ENCODE measurements at regions not wholly inside any gene's neighbourhood (a gene's known extent, or its start where the extent isn't known, plus 50 kb on each side); places are given as distances from the start of the nearest gene placed in this dataset.

DNA sequence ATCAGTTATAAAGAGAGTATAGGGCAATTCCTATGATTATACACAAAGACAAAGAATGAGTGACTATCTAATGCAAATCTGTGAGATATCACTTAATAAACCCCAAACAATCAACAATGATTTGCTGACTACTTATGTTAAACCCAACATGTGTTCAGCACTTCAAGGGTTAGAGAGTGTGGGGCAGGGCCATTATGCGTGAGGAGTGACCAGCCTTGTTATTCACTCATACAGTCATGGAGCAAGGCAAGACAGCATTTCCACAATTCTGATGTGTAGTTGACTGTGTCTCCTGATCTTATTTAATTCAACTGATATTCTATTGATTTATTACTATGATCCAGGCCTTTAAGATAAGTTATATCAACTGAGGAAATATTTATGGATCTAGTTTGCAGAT, 251.7 kb downstream of the CYRIA start:
- DNase-seq (ENCODE audit: low read depth, low spot score) = no peak

DNA sequence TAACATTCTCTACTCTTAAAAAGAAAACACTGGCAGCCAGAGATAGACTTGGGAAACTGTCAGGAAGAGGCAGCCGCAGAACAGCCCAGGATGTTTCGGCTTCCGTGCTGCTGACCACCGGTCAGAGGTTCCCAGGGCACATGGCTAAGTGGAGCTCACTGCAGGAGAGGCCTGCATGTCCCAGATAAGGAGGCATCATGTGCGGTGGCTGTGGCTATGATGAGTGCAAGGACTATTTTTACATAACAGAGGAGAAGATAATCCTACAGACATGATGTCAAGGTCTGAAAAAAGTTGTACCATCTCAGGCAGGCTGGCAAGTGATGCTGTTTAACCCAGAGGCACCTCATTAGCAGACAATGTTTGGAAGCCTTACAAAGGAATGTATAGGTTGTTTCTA, 252.3 kb downstream of the CYRIA start:
- DNase-seq (ENCODE audit: low read depth, low spot score) = no peak

DNA sequence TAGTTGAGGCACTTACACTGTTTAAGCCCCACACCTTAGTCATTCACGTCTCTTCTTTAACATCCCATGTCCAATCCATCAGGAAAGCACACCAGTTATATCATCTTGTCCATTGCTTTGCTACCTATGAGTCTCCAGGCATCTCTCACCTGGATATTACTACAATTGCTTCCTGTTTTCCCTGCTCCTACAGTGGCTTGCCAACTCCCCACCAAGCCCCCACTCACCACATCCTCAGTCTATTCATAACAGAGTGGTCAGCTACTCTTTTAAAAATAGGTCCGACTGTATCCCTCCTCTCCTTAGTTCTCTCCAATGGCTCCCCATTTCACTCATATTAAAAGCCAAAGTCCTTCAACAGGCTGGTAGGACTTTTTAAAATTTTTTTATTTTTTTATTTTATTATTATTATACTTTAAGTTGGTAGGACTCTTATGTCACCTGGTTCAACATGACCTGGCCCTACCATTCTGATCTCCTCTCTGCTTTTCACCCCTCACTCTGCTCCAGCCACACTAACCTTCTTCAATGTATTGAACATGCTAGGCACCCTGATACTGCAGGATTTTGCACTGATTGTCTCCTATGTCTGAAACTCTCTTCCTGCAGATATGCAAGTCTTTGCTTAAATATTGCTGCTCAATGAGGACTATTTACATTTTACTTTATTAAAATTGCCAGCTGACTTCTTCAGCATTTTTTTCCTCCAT, 253.2 kb downstream of the CYRIA start:
- no peak for DNase-seq (ENCODE audit: low read depth, low spot score)

DNA sequence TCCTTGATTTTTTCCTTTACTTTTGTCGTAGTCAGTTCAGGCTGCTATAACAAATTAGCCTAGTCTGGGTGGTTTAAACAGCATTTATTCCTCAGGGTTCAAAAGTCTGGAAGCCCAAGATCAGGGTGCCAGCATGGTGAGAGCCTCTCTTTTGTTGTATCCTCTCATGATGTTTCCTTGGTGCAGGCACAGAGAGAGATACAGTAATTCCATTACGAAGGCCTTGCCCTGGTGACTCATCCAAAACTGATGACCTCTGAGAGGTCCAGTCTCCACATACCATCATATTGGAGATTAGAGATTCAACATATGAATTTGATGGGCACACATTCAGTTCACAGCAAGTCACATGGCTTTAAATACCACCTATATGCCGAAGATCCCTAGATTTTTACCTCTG, 253.8 kb downstream of the CYRIA start:
- no peak for DNase-seq (ENCODE audit: low read depth, low spot score)

DNA sequence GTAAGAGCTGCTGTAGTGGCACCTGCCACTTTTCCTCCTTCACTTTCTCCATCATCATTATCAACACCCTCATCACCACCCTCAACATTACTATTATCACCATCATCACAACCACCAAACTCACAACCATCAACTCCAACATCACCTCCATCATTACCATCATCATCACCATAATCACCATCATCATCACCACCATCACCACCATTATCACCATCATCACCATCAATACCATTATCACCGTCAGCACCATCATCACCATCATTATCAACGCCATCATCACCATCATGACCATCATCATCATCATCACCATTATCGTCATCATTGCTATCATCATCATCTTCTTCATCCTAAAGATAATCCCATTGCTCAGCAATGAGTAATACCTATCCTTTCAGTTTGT, 255.8 kb downstream of the CYRIA start:
- DNase-seq (ENCODE audit: low read depth, low spot score) = no peak

DNA sequence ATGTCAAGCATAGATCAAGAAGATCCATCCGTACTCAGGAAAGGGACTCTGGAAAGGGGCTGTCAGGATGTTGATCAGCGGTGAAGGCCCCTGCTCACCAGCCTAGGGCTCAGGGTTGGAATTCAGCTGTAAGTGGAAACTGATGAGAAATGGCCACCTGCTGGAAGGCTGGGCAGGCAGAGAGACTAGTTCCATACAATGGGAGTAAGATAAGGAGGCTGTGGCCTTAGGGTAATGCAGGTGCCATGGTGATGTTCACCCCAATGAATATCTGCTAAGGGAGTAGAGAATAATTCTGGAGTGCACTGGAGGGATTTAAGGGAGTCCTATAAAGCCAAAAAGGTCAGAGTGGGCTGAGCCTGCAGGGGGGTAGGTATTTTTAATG, 256.6 kb downstream of the CYRIA start:
- no peak for DNase-seq (ENCODE audit: low read depth, low spot score)

DNA sequence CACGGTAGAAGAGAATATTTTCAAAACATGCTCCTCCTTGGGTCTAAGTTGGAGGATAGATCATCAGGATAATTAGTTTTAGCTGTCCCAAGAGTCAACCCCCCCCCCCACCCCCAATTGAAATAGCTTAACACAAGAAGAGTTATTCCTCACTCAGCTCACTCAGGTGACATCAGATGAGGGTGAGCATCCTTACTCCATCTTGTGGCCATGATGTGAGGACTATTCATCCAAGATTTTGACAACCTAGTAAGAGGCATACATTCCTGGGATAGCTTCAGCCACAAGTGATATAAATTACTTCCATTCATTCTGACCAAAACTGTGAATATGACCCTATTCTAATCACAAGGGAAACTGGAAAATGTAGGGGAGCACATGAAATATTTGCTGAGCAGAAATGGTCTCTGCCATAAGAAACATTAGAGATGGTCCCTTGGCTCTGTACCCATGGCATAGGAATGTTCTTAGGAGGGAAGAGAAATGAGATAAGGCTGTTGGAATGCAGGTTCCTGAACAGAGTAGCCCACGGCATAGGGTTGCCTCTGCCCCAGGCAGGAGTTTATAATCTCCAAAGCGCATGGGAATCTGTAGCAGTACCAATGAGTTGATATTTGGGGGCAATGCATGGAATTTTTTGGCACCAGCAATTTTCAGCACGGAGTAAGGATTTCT, 257.2 kb downstream of the CYRIA start:
- DNase-seq (ENCODE audit: low read depth, low spot score) = no peak

DNA sequence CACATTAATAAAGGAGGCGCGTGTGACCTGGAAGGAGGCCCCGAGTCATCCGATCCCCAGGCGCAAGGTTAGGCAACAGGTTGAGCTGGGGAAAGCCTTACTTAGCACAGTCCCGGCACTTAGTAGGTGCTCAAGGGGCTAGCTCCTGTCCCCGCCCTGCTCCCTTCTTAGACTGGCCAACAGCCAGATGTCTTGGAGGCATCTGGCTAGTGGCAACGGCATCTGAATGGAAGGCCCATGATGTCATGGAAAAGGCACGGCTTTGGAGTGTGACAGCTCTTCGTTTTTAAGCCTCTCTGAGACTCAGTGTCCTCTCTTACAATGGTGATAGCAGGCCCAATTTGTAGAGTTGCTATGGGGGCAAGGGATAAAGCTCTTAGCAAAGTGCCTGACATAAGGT, 258.3 kb downstream of the CYRIA start:
- no peak for DNase-seq (ENCODE audit: low read depth, low spot score)

DNA sequence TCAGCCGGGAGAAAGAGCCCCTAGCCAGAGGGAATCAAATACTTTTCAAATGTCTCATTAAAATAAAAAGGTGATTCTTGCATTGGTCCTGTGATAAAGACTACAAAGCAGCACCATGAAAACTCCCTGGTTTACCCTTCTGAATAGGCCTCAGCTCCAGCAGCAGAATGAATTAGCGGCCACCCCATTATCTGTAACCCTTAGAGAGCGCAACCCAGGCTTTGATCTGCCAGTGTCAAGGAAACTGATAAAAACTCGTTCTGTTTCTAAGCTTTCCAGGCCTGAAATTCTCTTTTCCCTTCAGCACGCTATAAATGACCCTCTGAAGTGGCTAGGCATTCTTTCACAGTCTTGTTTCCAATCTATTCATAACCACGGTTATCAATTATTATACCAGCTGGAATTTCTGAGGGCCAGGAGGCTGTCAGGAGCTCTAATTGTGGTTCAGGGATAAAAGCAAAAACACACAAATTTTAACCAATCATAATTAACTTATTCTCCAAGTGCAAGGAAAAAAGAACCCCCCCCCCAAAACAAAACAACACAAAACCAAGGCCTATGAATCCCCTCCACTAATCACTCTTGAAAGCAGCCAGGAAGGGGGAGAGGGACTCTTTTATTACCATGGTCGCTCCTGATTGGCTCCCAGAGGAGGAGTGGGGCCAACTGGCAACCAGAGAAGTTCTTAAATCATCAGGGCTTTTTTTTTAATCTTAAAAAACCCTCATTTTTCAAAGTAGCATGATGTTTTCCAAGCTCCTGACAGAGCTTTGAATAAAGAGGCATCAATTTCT, 258.9 kb downstream of the CYRIA start:
- no peak for DNase-seq (ENCODE audit: low read depth, low spot score)

DNA sequence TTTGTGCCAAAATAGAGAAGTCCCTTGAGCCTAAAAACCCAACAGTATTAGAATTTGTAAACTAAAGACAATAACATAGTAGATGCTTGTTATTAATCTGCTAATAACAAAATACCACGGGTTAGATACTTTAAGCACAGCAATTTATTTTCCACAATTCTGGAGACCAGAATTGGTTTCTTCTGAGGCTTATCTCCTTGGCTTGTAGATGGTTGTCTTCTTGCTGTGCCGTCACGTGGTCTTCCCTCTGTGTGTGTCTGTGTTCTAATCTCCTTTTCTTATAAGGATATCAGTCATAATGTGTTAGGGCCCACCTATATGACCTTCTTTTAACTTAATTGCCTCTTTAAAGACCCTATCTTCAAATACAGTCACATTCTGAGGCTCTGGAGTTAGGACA, 260.1 kb downstream of the CYRIA start:
- DNase-seq (ENCODE audit: low read depth, low spot score) = no peak

DNA sequence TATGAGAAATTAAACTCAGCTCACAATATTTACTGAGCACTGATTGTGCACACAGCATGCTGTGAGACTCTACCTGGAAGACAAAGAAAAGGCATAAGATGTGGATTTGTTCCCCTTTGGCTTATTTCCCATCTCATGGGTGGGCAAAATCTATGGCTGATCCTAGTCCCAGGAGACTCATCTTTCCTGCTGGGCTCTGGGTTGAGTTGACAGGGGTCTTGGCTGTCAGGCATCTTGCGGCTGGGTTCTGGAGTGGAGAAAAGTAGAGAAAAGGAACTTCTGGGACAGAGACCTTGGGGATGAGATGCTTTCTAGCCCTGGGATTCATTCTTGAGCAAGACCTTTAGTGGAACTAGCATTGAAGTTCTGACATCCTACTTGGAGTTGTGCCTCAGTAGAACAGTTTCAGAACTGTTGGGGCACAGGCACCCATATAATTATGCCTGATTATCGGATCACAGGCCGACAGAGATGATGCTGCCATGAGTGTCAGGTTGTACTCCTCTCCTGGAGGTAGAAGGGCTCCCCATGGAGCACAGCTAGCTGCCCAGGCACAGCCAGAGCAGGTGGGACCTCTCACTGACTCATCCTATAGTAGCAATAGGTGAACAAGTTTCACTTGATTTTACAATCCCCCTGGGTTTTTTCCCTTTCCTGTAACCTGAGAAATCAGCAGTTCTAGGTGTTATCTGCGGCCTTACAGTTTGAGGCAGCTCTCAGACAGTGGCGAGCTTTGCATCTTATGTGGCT, 260.9 kb downstream of the CYRIA start:
- DNase-seq (ENCODE audit: low read depth, low spot score) = no peak

DNA sequence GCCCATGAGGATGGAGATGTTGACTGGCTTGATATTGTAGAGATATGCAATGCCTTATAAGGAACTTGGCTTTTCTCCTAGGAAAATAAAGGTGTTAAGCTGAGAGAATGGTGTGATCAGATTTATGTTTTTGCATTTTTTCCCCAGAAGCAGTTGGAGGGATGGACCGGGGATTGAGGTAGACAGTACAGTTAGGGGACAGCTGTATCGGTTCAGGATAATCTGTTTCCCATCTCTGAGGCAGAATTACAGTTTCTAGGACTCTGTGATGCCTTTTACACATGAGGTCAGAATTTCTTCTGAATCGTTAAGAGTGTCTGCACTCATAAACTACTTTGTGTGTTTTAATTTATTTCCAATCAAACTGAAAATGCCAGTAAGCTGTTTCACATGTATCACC, 261.5 kb downstream of the CYRIA start:
- DNase-seq (ENCODE audit: low read depth, low spot score) = no peak

DNA sequence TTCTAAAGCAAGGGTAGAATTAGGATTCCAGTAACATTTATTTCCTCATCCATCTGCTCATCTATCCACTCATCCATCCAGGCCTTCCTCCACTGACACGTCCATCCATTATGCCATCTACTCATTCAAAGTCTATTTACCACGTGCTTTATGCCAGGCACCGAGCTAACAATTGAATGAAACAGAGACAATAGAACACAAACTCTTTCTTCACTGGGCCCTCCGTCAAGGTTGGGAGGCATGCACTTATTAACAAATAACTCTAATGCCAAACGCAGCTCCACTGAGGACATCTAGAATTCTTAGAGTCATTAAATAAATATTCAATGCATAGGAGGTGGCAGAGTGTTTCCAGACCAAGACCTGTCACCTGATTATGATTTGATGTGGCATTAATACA, 262.7 kb downstream of the CYRIA start:
- DNase-seq (ENCODE audit: low read depth, low spot score) = no peak

DNA sequence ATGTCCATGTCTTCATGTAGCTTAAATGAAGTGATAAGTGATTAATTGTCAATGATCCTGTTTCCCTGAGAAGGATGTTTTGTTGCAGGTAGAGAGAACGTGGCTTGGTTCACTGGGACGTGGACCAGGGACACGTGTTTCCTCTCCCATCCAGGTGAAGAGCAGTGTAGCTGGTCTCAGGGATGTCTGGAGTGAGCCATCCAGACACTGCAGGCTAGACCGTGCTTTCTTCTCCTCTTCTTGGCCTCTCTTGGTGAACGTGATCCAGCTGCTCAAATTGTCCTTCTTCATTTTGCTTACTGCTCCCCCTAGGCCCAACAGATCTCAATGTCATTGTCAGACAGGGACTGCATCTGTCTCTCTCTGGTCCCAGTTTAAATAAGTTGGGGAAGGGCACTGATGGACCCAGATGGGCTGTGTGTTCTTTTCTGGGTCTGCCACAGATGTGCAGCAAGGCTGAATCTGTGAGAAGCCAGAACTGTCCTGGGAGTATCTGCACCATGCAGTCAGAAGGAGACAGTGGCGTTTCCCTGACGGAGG, 263.8 kb downstream of the CYRIA start:
- no peak for DNase-seq (ENCODE audit: low read depth, low spot score)

DNA sequence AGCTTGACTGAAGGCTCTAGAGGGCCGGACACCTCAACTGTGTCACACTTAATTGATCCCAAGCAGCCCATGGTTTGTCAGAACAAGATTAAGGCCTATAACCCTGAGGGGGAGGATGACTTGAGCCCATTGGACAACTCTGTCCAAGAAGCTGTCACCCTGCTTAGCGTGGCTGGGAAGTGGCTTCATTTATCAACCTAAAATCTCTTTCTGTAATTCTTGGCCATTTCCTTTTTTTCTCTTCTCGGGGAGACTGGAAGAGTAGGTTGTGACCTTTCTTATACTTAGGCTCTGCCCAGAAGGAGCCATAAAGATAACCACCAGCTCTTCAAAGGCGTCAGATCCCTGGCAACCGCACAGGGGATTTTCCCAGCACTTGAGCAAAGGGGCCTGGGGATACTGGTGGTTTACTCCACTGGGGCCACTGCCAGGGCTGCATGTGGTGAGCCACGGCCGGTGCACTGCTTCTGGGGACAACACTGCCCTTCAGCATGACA, 265.5 kb downstream of the CYRIA start:
- no peak for DNase-seq (ENCODE audit: low read depth, low spot score)

DNA sequence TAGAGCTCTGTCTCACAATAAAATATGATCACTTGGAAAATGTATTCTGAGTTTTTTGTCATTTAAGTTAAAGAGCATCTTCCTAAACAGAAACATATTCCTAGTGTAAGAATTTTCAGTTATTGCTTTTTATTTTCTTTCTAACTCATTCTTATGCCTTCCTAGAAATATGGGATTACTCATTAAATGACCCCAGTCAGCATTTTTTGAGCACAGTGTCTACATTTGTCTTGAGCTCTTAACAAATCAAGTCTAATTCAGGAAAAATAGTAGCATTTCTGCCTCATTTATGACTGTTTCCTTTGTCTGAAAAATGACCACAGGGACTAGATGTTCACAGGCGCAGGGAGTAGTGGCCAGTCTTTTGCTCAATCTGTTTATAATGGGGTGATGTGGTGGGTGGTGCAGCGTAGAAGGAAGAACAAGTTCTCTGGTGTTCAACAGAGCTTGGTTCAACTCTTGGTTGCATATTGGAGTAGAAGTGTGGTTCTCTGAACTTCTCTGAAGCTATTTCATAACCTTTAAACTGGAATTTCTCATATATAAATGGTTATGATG, 267.1 kb downstream of the CYRIA start:
- no peak for DNase-seq (ENCODE audit: low read depth, low spot score)

DNA sequence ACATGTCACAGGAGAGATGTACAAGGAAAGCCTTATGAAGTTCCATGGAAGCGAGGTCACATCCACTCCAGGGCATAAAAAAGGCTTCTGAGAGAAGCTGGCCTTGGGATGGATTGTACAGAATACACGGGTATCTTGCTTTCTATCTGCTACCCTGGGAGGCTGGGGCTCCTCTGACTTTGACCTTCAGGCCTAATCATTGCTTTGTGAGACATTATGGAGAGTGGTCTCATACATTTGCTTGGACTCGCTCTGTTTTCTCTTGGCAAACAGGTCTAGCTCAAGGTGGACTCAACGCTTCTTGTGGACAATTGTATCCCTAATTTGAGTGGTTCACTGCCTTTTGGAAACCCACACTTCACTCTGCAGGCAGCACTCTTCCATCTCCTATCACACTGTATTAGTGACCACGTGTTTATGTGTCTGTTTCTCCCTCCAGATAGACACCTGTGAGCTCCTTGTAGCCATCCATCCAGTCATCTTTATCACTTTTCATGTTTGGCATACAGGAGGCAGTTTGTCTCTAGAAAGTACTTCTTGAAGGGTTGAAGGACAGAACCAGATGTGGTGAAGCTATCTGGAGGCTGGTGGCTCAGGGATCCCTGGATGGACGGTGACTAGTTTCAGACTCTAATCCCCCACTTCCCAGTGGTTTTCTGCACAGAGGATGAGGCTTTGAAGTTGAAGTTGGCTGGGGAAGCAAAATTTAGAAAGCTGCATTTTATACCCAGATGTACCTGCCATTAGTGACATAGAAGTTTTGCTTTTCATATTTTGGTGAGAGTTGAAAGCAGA, 267.8 kb downstream of the CYRIA start:
- DNase-seq (ENCODE audit: low read depth, low spot score) = no peak

DNA sequence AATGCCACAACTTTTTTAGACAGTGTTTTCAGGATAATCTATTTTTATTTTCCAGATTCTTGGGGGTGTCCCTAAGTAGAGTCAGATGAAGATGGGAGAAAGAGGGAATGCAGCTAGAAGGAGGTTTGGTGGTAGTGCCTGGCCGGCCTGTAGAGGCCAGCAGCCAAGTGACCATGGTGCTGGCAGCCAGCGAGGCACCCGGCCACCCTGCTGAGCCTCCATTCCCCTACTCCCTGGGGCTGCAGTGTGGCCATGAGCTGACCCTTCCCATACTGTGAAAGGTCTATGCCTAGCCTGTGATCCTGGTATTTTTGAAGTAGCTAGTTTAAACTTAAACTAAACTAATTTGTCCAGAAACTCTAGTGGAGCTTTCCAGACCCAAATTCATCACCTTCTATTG, 268.6 kb downstream of the CYRIA start:
- DNase-seq (ENCODE audit: low read depth, low spot score) = no peak

DNA sequence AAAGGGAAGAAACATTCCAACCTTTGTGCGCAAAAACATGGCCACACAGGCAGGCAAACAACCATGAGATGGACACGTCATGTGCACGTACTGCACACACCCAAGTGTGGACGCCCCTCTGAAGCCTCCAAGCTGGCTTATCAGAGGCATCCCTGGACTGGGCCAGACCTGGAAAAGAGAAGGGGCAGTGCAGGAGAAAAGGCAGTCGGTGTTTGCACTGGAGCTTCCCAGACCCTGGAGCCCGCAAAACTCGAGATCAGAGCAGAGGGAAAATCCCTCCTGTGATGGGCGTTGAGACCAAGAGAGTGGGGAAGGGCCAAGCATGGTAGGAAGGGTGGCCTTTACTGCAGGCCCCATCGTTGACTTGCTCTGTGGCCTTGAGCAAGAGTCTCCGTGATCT, 269.5 kb downstream of the CYRIA start:
- no peak for DNase-seq (ENCODE audit: low read depth, low spot score)

DNA sequence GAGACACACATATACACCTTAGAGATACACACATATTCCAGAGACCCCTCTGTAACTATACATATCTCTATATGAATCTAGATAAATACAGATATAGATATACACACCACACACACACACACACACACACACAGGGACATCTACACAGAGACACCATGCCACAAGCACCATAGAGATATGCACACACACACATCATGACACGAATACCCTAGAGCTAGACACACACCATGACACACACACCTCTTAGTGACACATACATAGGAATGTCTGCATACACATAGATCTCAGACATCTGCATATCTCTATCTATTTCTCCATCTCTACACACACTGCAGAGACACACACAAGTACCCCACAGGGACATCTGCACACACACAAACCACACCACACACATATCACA, 270.0 kb downstream of the CYRIA start:
- DNase-seq (ENCODE audit: low read depth, low spot score) = no peak

Data from activated CD4-positive, CD25-positive, alpha-beta regulatory T cell treated with anti-CD3 and anti-CD28 coated beads, Interleukin-2, amount 50 U/mL, for 16 hours (primary cell).